ENCODE measurements at regions not wholly inside any gene's neighbourhood (a gene's known extent, or its start where the extent isn't known, plus 50 kb on each side); places are given as distances from the start of the nearest gene placed in this dataset.

DNA sequence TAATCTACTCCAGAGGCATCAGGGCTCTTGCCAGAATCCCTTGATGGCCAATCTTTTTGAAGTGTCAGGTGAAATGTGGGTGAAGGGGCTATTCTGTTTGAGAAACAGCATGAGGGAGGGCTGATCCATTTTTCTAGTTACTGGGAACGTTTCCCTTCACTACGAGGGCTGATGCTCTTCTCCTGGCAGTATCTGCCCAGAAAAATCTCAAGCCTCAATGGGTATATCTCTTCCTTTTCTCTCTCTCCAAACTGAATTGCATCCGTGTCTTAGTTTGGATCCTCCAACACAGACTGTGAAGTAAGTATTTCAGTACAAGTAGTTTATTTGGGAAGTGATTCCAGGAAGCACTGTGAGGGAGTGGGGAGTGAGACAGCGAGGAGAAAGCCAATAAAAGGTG, 113.0 kb upstream of the NAV2 start:
- TF ChIP-seq CTCF (IDR thresholded peaks at IDR 0.05) (no peak), POLR2A (IDR thresholded peaks at IDR 0.05) (no peak)
